Psoas muscle (tissue), 7 donors: ENCODE measurements at regions not wholly inside any gene's neighbourhood (a gene's known extent, or its start where the extent isn't known, plus 50 kb on each side); places are given as distances from the start of the nearest gene placed in this dataset.

Experiments
- ATAC-seq, 4 donors: fragments of 200-7000 bp; cut with Tn5 transposase; one replicate each; pipeline ENCODE4 v1.9.1; 2020; ENCODE audit warnings: moderate library complexity in 3 of 4, mild to moderate bottlenecking in 2 of 4
- DNase-seq, 2 donors: peaks; one replicate each; pipeline ENCODE4 v3.0.0-alpha.2; 2020
- H3K27ac ChIP-seq: fragments of 200-600 bp; one replicate; pipeline ENCODE4 v1.8.0; 2022
- H3K27me3 ChIP-seq, 3 donors: fragments of 200-600 bp in 1 of 3; one replicate each; pipeline versions ENCODE4 v1.6.1 to v1.8.0; 2013 to 2022; ENCODE audit warnings: low read length in 2 of 3, mild to moderate bottlenecking in 2 of 3, moderate library complexity in 1 of 3; ENCODE audit not compliant: insufficient read depth in 3 of 3
- H3K36me3 ChIP-seq, 2 donors: fragments of 200-600 bp in 1 of 2; one replicate each; pipeline versions ENCODE4 v1.6.1 to v1.8.0; 2013 to 2022; ENCODE audit warnings: low read depth in 1 of 2, mild to moderate bottlenecking in 1 of 2, moderate library complexity in 1 of 2; ENCODE audit not compliant: insufficient read depth in 1 of 2
- H3K4me1 ChIP-seq: fragments of 200-600 bp; one replicate; pipeline ENCODE4 v1.8.0; 2022
- H3K4me3 ChIP-seq: fragments of 200-600 bp; one replicate; pipeline ENCODE4 v1.8.0; 2022; ENCODE audit warnings: mild to moderate bottlenecking
- H3K9me3 ChIP-seq: fragments of 200-600 bp; one replicate; pipeline ENCODE4 v1.8.0; 2022
- CTCF ChIP-seq: fragments of 200-600 bp; IDR thresholded peaks from one replicate; pipeline ENCODE4 v1.8.0; 2022; ENCODE audit warnings: antibody characterized with exemption
- WGBS, 3 donors: extraction: QIAGEN DNeasy Blood & Tissue Kit; methylation state at CpG; one replicate each; pipeline versions ENCODE4 v1.1.6 to v1.1.7; 2013; 5-methylcytosine and 5-hydroxymethylcytosine counted together
- intact Hi-C, 2 donors: fragments of 100-400 bp; cut with DNase I; formaldehyde crosslinking; loops; one replicate each; pipeline versions ENCODE4 v1.11.0 to v1.14.2; 2022
- donor health status: healthy with polysubstance abuse.
- donor health status: DM: no; HTN: no; CAD: no; lungs with moderate emphysema.
- donor health status: Bipolar disorder and iron deficiency.
- donor health status: healthy.
- donor health status: DM: yes; HTN: yes; CAD: no.
- donor health status: DM: no; HTN: no; CAD: no.
- donor health status: DM: yes; HTN: yes; CAD: no.

- no peaks in the 10 kb centered on the region for H3K27me3 ChIP-seq
- H3K36me3 ChIP-seq: no peaks in the 10 kb centered on the region
- H3K4me3 ChIP-seq: no peak overlapping the region
- no peaks in the 10 kb centered on the region for H3K9me3 ChIP-seq
- no peak for TF ChIP-seq CTCF
- no peak for DNase-seq
- WGBS, 3 donors: 84 to 87% (median 85%) methylated on average over 7 of the region's 7 CpGs
- H3K27ac ChIP-seq: no peak overlapping the region
- H3K4me1 ChIP-seq: peaks cover 14% of the 10 kb centered on the region
- intact Hi-C loops: no loop called here
- no peak for ATAC-seq
These were observed 177.2 kb upstream of the TENM3 start for GRCh38 chr4:182066037-182066436.

GRCh38 chr4:182067828-182068227, 175.4 kb upstream of the TENM3 start:
- intact Hi-C loops: no loop called here
- ATAC-seq: no peak
- TF ChIP-seq CTCF: no peak

GRCh38 chr4:182068920-182069319, 174.3 kb upstream of the TENM3 start:
- no peaks in the 10 kb centered on the region for H3K9me3 ChIP-seq
- intact Hi-C loops: no loop called here

More at GRCh38 chr4:182067828-182068227, 175.4 kb upstream of the TENM3 start:
- Histone ChIP-seq H3K27me3 (no peaks in the 10 kb centered on the region), H3K36me3 (no peaks in the 10 kb centered on the region), H3K4me1 (peaks cover 9% of the 10 kb centered on the region), H3K9me3 (no peaks in the 10 kb centered on the region), H3K27ac (no peak overlapping the region), H3K4me3 (no peak overlapping the region)
- WGBS, 3 donors: 64 to 74% (median 70%) methylated on average over 5 of the region's 5 CpGs
- no peak for DNase-seq

GRCh38 chr4:182073278-182073677, 169.9 kb upstream of the TENM3 start:
- intact Hi-C loops: no loop called here
- no peak for TF ChIP-seq CTCF
- Histone ChIP-seq H3K27ac (no peak overlapping the region), H3K4me1 (no peaks in the 10 kb centered on the region), H3K4me3 (no peak overlapping the region), H3K27me3 (no peaks in the 10 kb centered on the region), H3K36me3 (no peaks in the 10 kb centered on the region), H3K9me3 (no peaks in the 10 kb centered on the region)
- WGBS, 3 donors: 78 to 89% (median 81%) methylated on average over 3 of the region's 3 CpGs
- no peak for DNase-seq
- ATAC-seq: no peak

More at GRCh38 chr4:182068920-182069319, 174.3 kb upstream of the TENM3 start:
- Histone ChIP-seq H3K27me3 (no peaks in the 10 kb centered on the region), H3K36me3 (no peaks in the 10 kb centered on the region), H3K27ac (no peak overlapping the region), H3K4me1 (no peaks in the 10 kb centered on the region), H3K4me3 (no peak overlapping the region)
- ATAC-seq: no peak
- TF ChIP-seq CTCF: no peak
- DNase-seq: no peak

GRCh38 chr4:182074139-182074538, 169.1 kb upstream of the TENM3 start:
- ATAC-seq: no peak

More at GRCh38 chr4:182074139-182074538, 169.1 kb upstream of the TENM3 start:
- Histone ChIP-seq H3K27ac (no peak overlapping the region), H3K36me3 (no peaks in the 10 kb centered on the region), H3K4me1 (no peaks in the 10 kb centered on the region), H3K9me3 (no peaks in the 10 kb centered on the region), H3K4me3 (no peak overlapping the region), H3K27me3 (no peaks in the 10 kb centered on the region)
- WGBS, 3 donors: 15 to 36% (median 22%) methylated on average over 3 of the region's 3 CpGs
- no peak for TF ChIP-seq CTCF
- intact Hi-C loops: no loop called here
- no peak for DNase-seq
